GM19395 (cell line): ENCODE measurements at regions not wholly inside any gene's neighbourhood (a gene's known extent, or its start where the extent isn't known, plus 50 kb on each side); places are given as distances from the start of the nearest gene placed in this dataset.
"Not testable (repeated sequence)": the region's sequence is repeated elsewhere in the genome, so short reads cannot be mapped to it uniquely, and the experiment has no call there.

Experiments used
- ATAC-seq: cut with Tn5 transposase; IDR thresholded peaks from one replicate; pipeline ENCODE4 v1.9.1; 2021; ENCODE audit warnings: mild to moderate bottlenecking, moderate library complexity; ENCODE audit not compliant: unreplicated experiment

- no peak for ATAC-seq
These were observed 535.7 kb upstream of the ACO1 start for GRCh38 chr9:31848505-31849285.

- ATAC-seq = no peak
These were observed 530.3 kb upstream of the ACO1 start for GRCh38 chr9:31854187-31854586.

- no peak for ATAC-seq
These were observed 515.6 kb upstream of the ACO1 start for GRCh38 chr9:31868830-31869229.

GRCh38 chr9:31870276-31870675 is 514.2 kb upstream of the ACO1 start:
- ATAC-seq = no peak

- ATAC-seq = no peak
These were observed 510.7 kb upstream of the ACO1 start for GRCh38 chr9:31873722-31874121.

- no peak for ATAC-seq
These were observed 490.4 kb upstream of the ACO1 start for GRCh38 chr9:31894008-31894407.

- ATAC-seq = peak; percentile 84
These were observed 476.1 kb upstream of the ACO1 start for GRCh38 chr9:31908158-31908890.

- ATAC-seq = peak; percentile 42
These were observed 475.5 kb upstream of the ACO1 start for GRCh38 chr9:31908891-31909480.

GRCh38 chr9:31912636-31913035 is 471.8 kb upstream of the ACO1 start:
- ATAC-seq = no peak

GRCh38 chr9:31916591-31917241 is 467.7 kb upstream of the ACO1 start:
- ATAC-seq = no peak

- ATAC-seq = not testable (repeated sequence)
These were observed 446.7 kb upstream of the ACO1 start for GRCh38 chr9:31937737-31938136.

- no peak for ATAC-seq
These were observed 433.7 kb upstream of the ACO1 start for GRCh38 chr9:31950756-31951155.

- ATAC-seq = no peak
These were observed 425.9 kb upstream of the ACO1 start for GRCh38 chr9:31958572-31958971.

GRCh38 chr9:31969552-31969951 is 414.9 kb upstream of the ACO1 start:
- no peak for ATAC-seq

GRCh38 chr9:31983895-31984294 is 400.5 kb upstream of the ACO1 start:
- ATAC-seq = no peak

GRCh38 chr9:31996331-31996730 is 388.1 kb upstream of the ACO1 start:
- ATAC-seq = no peak

GRCh38 chr9:32004431-32005076 is 379.9 kb upstream of the ACO1 start:
- no peak for ATAC-seq

- ATAC-seq = no peak
These were observed 374.1 kb upstream of the ACO1 start for GRCh38 chr9:32010322-32010721.

GRCh38 chr9:32011049-32011448 is 373.4 kb upstream of the ACO1 start:
- ATAC-seq = no peak

GRCh38 chr9:32015795-32016194 is 368.6 kb upstream of the ACO1 start:
- no peak for ATAC-seq

GRCh38 chr9:32045513-32045912 is 338.9 kb upstream of the ACO1 start:
- ATAC-seq = no peak
